ENCODE measurements at regions not wholly inside any gene's neighbourhood (a gene's known extent, or its start where the extent isn't known, plus 50 kb on each side); places are given as distances from the start of the nearest gene placed in this dataset.

GRCh38 chr2:193088026-193088425 lies 893.3 kb upstream of the TMEFF2 start:
- TF ChIP-seq CTCF (IDR thresholded peaks at IDR 0.05; ENCODE audit: low read depth, low read length) (no peak), EZH2phosphoT487 (IDR thresholded peaks at IDR 0.05; ENCODE audit: low read depth) (no peak)
